Neural progenitor cell (in vitro differentiated cells): ENCODE measurements at regions not wholly inside any gene's neighbourhood (a gene's known extent, or its start where the extent isn't known, plus 50 kb on each side); places are given as distances from the start of the nearest gene placed in this dataset.

Experiments used
- CTCF ChIP-seq: fragments of 200-600 bp; sonication (generic); IDR thresholded peaks from 2 replicates; pipeline ENCODE4 v1.5.1; 2017; ENCODE audit warnings: antibody characterized with exemption, mild to moderate bottlenecking
- EZH2phosphoT487 ChIP-seq: fragments of 200-600 bp; sonication (generic); IDR thresholded peaks from 2 replicates; pipeline ENCODE4 v1.6.1; 2017; ENCODE audit warnings: antibody characterized with exemption

- TF ChIP-seq CTCF, result no peak
- no peak for TF ChIP-seq EZH2phosphoT487
These were observed 406.6 kb upstream of the SALL1 start for GRCh38 chr16:51557670-51558069.
